Neural cell (in vitro differentiated cells): ENCODE measurements at regions not wholly inside any gene's neighbourhood (a gene's known extent, or its start where the extent isn't known, plus 50 kb on each side); places are given as distances from the start of the nearest gene placed in this dataset.

Experiments
- H2AFZ ChIP-seq: fragments of 200-600, 300-800 bp; sonication (generic), shearing (Covaris generic); 2 replicates; pipeline ENCODE4 v1.6.0; 2014; ENCODE audit warnings: low read depth, mild to moderate bottlenecking, antibody characterized with exemption, low read length, moderate library complexity
- H3F3A ChIP-seq: fragments of 200-600 bp; shearing (Covaris generic); 2 replicates; pipeline ENCODE4 v1.6.1; 2016; ENCODE audit warnings: mild to moderate bottlenecking, moderate library complexity, mixed read lengths, antibody characterized with exemption, low read length; ENCODE audit not compliant: insufficient read depth, poor library complexity, severe bottlenecking
- H3K27ac ChIP-seq: fragments of 200-600, 300-800 bp; sonication (generic), shearing (Covaris generic); 2 replicates; pipeline ENCODE4 v1.5.1; 2014; ENCODE audit warnings: mild to moderate bottlenecking, low read length, moderate library complexity
- H3K27me3 ChIP-seq: fragments of 300-800, 200-600 bp; sonication (generic), shearing (Covaris generic); 2 replicates; pipeline ENCODE4 v1.6.0; 2014; ENCODE audit warnings: mild to moderate bottlenecking, low read depth, low read length, moderate library complexity; ENCODE audit not compliant: insufficient read depth
- H3K36me3 ChIP-seq: fragments of 300-800, 200-600 bp; sonication (generic), shearing (Covaris generic); 2 replicates; pipeline ENCODE4 v1.5.1; 2014; ENCODE audit warnings: mild to moderate bottlenecking, antibody characterized with exemption, low read length, moderate library complexity; ENCODE audit not compliant: insufficient read depth
- H3K4me2 ChIP-seq: fragments of 300-800, 200-600 bp; sonication (generic), shearing (Covaris generic); 2 replicates; pipeline ENCODE4 v1.6.0; 2014; ENCODE audit warnings: mild to moderate bottlenecking, low read length
- H3K4me3 ChIP-seq: fragments of 300-800, 200-600 bp; sonication (generic), shearing (Covaris generic); 2 replicates; pipeline ENCODE4 v1.5.1; 2014; ENCODE audit warnings: mild to moderate bottlenecking, low read length, moderate library complexity
- H3K79me2 ChIP-seq: fragments of 200-600 bp; shearing (Covaris generic); replicated peaks from 2 replicates; pipeline ENCODE4 v1.6.0; 2014; ENCODE audit warnings: mild to moderate bottlenecking, low read length, moderate library complexity; ENCODE audit not compliant: insufficient read depth
- H3K9ac ChIP-seq: fragments of 300-800, 200-600 bp; sonication (generic), shearing (Covaris generic); 2 replicates; pipeline ENCODE4 v1.6.1; 2016; ENCODE audit warnings: mild to moderate bottlenecking, low read length, mixed read lengths
- H3K9me2 ChIP-seq: fragments of 200-600 bp; shearing (Covaris generic); 2 replicates; pipeline ENCODE4 v1.6.1; 2016; ENCODE audit warnings: mild to moderate bottlenecking, low read length, mixed read lengths; ENCODE audit not compliant: insufficient read depth
- H3K9me3 ChIP-seq: fragments of 200-600, 300-800 bp; sonication (generic), shearing (Covaris generic); 2 replicates; pipeline ENCODE4 v1.6.1; 2016; ENCODE audit warnings: mild to moderate bottlenecking, mixed run types, low read length, moderate library complexity, mixed read lengths
- H4K20me1 ChIP-seq: fragments of 200-600 bp; shearing (Covaris generic); 2 replicates; pipeline ENCODE4 v1.6.1; 2016; ENCODE audit warnings: mild to moderate bottlenecking, mixed run types; ENCODE audit not compliant: insufficient read depth
- CTCF ChIP-seq: fragments of 450-650 bp; IDR thresholded peaks from 2 replicates; pipeline ENCODE4 v1.5.1; 2014; ENCODE audit warnings: antibody characterized with exemption, mild to moderate bottlenecking, moderate library complexity; ENCODE audit not compliant: poor library complexity, severe bottlenecking
- EP300 ChIP-seq: fragments of 450-650 bp; conservative IDR thresholded peaks from 2 replicates; pipeline ENCODE4 v1.6.1; 2014; ENCODE audit warnings: antibody characterized with exemption, mild to moderate bottlenecking, moderate library complexity; ENCODE audit not compliant: poor library complexity, severe bottlenecking
- EZH2 ChIP-seq: fragments of 200-600, 300-800 bp; shearing (Covaris generic), sonication (generic); IDR thresholded peaks from 2 replicates; pipeline ENCODE4 v1.6.1; 2014; ENCODE audit warnings: antibody characterized with exemption, low read length, borderline replicate concordance, mild to moderate bottlenecking; ENCODE audit not compliant: insufficient read depth, poor library complexity, severe bottlenecking
- MXI1 ChIP-seq: fragments of 450-650 bp; conservative IDR thresholded peaks from 2 replicates; pipeline ENCODE4 v1.6.1; 2014; ENCODE audit warnings: antibody characterized with exemption, mild to moderate bottlenecking; ENCODE audit not compliant: poor library complexity, severe bottlenecking
- POLR2AphosphoS5 ChIP-seq: IDR thresholded peaks from 2 replicates; pipeline ENCODE4 v1.6.1; 2012
- RAD21 ChIP-seq: fragments of 450-650 bp; conservative IDR thresholded peaks from 2 replicates; pipeline ENCODE4 v1.6.1; 2014; ENCODE audit warnings: antibody characterized with exemption, mild to moderate bottlenecking, moderate library complexity
- SMC3 ChIP-seq: fragments of 450-650 bp; conservative IDR thresholded peaks from 2 replicates; pipeline ENCODE4 v1.6.1; 2014; ENCODE audit warnings: antibody characterized with exemption, mild to moderate bottlenecking, moderate library complexity; ENCODE audit not compliant: poor library complexity
- TAF1 ChIP-seq: IDR thresholded peaks from 2 replicates; pipeline ENCODE4 v1.6.1; 2012; ENCODE audit warnings: low read depth
- TF ChIP-seq, protein P1 (sequence below): IDR thresholded peaks from 2 replicates; pipeline ENCODE4 v1.6.1; 2012; ENCODE audit warnings: borderline replicate concordance

DNA sequence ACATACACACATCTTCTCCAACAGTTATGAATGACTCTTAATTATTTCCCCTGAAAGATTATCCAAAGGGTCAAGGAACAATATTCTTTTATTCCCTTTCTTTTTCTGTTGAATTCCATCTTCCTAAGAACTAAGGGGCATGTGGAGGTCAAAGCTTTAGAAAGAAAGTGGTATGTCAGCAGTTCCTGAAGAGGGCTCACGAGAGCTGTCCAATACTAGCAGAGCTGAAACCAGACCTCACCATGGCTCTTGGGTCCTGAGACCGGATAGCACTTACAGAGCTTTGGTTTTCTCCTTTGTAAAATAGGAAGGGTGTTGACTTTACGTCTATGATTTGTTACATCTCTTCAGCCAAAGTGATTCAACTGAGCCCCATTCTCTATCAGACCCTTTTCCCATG is 109.8 kb upstream of the FREM2 start:
- H2AFZ ChIP-seq = no peak overlapping the region
- no peaks in the 10 kb centered on the region for H3K79me2 ChIP-seq
- no peaks in the 10 kb centered on the region for H4K20me1 ChIP-seq
- no peaks in the 10 kb centered on the region for H3K9me2 ChIP-seq
- no peak overlapping the region for H3K9ac ChIP-seq
- no peaks in the 10 kb centered on the region for H3F3A ChIP-seq
- no peak overlapping the region for H3K4me3 ChIP-seq
- no peak overlapping the region for H3K27ac ChIP-seq
- no peaks in the 10 kb centered on the region for H3K27me3 ChIP-seq
- H3K9me3 ChIP-seq = no peaks in the 10 kb centered on the region
- H3K36me3 ChIP-seq = no peaks in the 10 kb centered on the region
- no peak overlapping the region for H3K4me2 ChIP-seq
- TF ChIP-seq, protein P1, sequence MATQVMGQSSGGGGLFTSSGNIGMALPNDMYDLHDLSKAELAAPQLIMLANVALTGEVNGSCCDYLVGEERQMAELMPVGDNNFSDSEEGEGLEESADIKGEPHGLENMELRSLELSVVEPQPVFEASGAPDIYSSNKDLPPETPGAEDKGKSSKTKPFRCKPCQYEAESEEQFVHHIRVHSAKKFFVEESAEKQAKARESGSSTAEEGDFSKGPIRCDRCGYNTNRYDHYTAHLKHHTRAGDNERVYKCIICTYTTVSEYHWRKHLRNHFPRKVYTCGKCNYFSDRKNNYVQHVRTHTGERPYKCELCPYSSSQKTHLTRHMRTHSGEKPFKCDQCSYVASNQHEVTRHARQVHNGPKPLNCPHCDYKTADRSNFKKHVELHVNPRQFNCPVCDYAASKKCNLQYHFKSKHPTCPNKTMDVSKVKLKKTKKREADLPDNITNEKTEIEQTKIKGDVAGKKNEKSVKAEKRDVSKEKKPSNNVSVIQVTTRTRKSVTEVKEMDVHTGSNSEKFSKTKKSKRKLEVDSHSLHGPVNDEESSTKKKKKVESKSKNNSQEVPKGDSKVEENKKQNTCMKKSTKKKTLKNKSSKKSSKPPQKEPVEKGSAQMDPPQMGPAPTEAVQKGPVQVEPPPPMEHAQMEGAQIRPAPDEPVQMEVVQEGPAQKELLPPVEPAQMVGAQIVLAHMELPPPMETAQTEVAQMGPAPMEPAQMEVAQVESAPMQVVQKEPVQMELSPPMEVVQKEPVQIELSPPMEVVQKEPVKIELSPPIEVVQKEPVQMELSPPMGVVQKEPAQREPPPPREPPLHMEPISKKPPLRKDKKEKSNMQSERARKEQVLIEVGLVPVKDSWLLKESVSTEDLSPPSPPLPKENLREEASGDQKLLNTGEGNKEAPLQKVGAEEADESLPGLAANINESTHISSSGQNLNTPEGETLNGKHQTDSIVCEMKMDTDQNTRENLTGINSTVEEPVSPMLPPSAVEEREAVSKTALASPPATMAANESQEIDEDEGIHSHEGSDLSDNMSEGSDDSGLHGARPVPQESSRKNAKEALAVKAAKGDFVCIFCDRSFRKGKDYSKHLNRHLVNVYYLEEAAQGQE = no peak
- TF ChIP-seq CTCF (no peak), TAF1 (no peak), RAD21 (no peak)

- no peaks in the 10 kb centered on the region for H3K9me2 ChIP-seq
- no peaks in the 10 kb centered on the region for H3K27me3 ChIP-seq
- H3F3A ChIP-seq = no peaks in the 10 kb centered on the region
- TF ChIP-seq, protein P1 = no peak
- TF ChIP-seq CTCF = peak; percentile 80
- no peak for TF ChIP-seq EP300
- peak; percentile 90 for TF ChIP-seq SMC3
- no peak for TF ChIP-seq MXI1
- no peak for TF ChIP-seq EZH2
- no peak for TF ChIP-seq POLR2AphosphoS5
- peak; percentile 84 for TF ChIP-seq RAD21
- no peak for TF ChIP-seq TAF1
- no peak overlapping the region for H2AFZ ChIP-seq
- no peak overlapping the region for H3K27ac ChIP-seq
- no peaks in the 10 kb centered on the region for H3K79me2 ChIP-seq
- no peak overlapping the region for H3K4me2 ChIP-seq
- no peaks in the 10 kb centered on the region for H3K9me3 ChIP-seq
- no peak overlapping the region for H3K9ac ChIP-seq
- no peaks in the 10 kb centered on the region for H4K20me1 ChIP-seq
- H3K4me3 ChIP-seq = no peak overlapping the region
- no peaks in the 10 kb centered on the region for H3K36me3 ChIP-seq
These were observed 104.7 kb upstream of the FREM2 start for GRCh38 chr13:38582133-38582532.
